ENCODE measurements at regions not wholly inside any gene's neighbourhood (a gene's known extent, or its start where the extent isn't known, plus 50 kb on each side); places are given as distances from the start of the nearest gene placed in this dataset.

GRCh38 chr1:113286156-113286555 is 104.2 kb upstream of the MAGI3 start:
- Histone ChIP-seq H3K4me3 (ENCODE audit: severe bottlenecking) (no peak overlapping the region), H3K27me3 (ENCODE audit: insufficient read depth, poor library complexity, severe bottlenecking) (no peaks in the 10 kb centered on the region), H3K27ac (ENCODE audit: poor library complexity, severe bottlenecking) (no peak overlapping the region), H3K9me3 (ENCODE audit: severe bottlenecking) (no peaks in the 10 kb centered on the region), H3K4me1 (ENCODE audit: insufficient read depth, poor library complexity, severe bottlenecking) (no peaks in the 10 kb centered on the region), H3K36me3 (ENCODE audit: low read depth) (no peaks in the 10 kb centered on the region)
- DNase-seq (ENCODE audit: low spot score) = no peak
- no peak for TF ChIP-seq CTCF (IDR thresholded peaks at IDR 0.05; ENCODE audit: poor library complexity, severe bottlenecking)
- no peak for ATAC-seq (ENCODE audit: low read depth)

GRCh38 chr1:113291777-113292602 is 98.3 kb upstream of the MAGI3 start:
- TF ChIP-seq CTCF (IDR thresholded peaks at IDR 0.05; ENCODE audit: poor library complexity, severe bottlenecking) = no peak

GRCh38 chr1:113292603-113293255 is 97.6 kb upstream of the MAGI3 start:
- no peak for DNase-seq (ENCODE audit: low spot score)
- H3K27ac ChIP-seq (ENCODE audit: poor library complexity, severe bottlenecking) = no peak overlapping the region
- ATAC-seq (ENCODE audit: low read depth) = no peak
- H3K4me3 ChIP-seq (ENCODE audit: severe bottlenecking) = no peak overlapping the region
- TF ChIP-seq CTCF (IDR thresholded peaks at IDR 0.05; ENCODE audit: poor library complexity, severe bottlenecking) = no peak
- no peaks in the 10 kb centered on the region for H3K27me3 ChIP-seq (ENCODE audit: insufficient read depth, poor library complexity, severe bottlenecking)
- H3K4me1 ChIP-seq (ENCODE audit: insufficient read depth, poor library complexity, severe bottlenecking) = no peaks in the 10 kb centered on the region
- no peaks in the 10 kb centered on the region for H3K9me3 ChIP-seq (ENCODE audit: severe bottlenecking)
- H3K36me3 ChIP-seq (ENCODE audit: low read depth) = no peaks in the 10 kb centered on the region

More at GRCh38 chr1:113291777-113292602, 98.3 kb upstream of the MAGI3 start:
- H3K36me3 ChIP-seq (ENCODE audit: low read depth) = no peaks in the 10 kb centered on the region
- no peaks in the 10 kb centered on the region for H3K4me1 ChIP-seq (ENCODE audit: insufficient read depth, poor library complexity, severe bottlenecking)
- DNase-seq (ENCODE audit: low spot score) (no peak), ATAC-seq (ENCODE audit: low read depth) (no peak)
- no peak overlapping the region for H3K27ac ChIP-seq (ENCODE audit: poor library complexity, severe bottlenecking)
- no peak overlapping the region for H3K4me3 ChIP-seq (ENCODE audit: severe bottlenecking)
- no peaks in the 10 kb centered on the region for H3K27me3 ChIP-seq (ENCODE audit: insufficient read depth, poor library complexity, severe bottlenecking)
- no peaks in the 10 kb centered on the region for H3K9me3 ChIP-seq (ENCODE audit: severe bottlenecking)

GRCh38 chr1:113293256-113293626 is 97.1 kb upstream of the MAGI3 start:
- no peak for ATAC-seq (ENCODE audit: low read depth)
- DNase-seq (ENCODE audit: low spot score) = no peak
- Histone ChIP-seq H3K36me3 (ENCODE audit: low read depth) (no peaks in the 10 kb centered on the region), H3K4me3 (ENCODE audit: severe bottlenecking) (no peak overlapping the region), H3K27ac (ENCODE audit: poor library complexity, severe bottlenecking) (no peak overlapping the region), H3K4me1 (ENCODE audit: insufficient read depth, poor library complexity, severe bottlenecking) (no peaks in the 10 kb centered on the region), H3K27me3 (ENCODE audit: insufficient read depth, poor library complexity, severe bottlenecking) (no peaks in the 10 kb centered on the region), H3K9me3 (ENCODE audit: severe bottlenecking) (no peaks in the 10 kb centered on the region)
- no peak for TF ChIP-seq CTCF (IDR thresholded peaks at IDR 0.05; ENCODE audit: poor library complexity, severe bottlenecking)

- Histone ChIP-seq H3K4me1 (ENCODE audit: insufficient read depth, poor library complexity, severe bottlenecking) (no peaks in the 10 kb centered on the region), H3K4me3 (ENCODE audit: severe bottlenecking) (no peak overlapping the region), H3K27me3 (ENCODE audit: insufficient read depth, poor library complexity, severe bottlenecking) (no peaks in the 10 kb centered on the region), H3K9me3 (ENCODE audit: severe bottlenecking) (no peaks in the 10 kb centered on the region), H3K27ac (ENCODE audit: poor library complexity, severe bottlenecking) (no peak overlapping the region), H3K36me3 (ENCODE audit: low read depth) (no peaks in the 10 kb centered on the region)
- no peak for DNase-seq (ENCODE audit: low spot score)
- TF ChIP-seq CTCF (IDR thresholded peaks at IDR 0.05; ENCODE audit: poor library complexity, severe bottlenecking) = no peak
- no peak for ATAC-seq (ENCODE audit: low read depth)
Observed at GRCh38 chr1:113297749-113298148, 92.6 kb upstream of the MAGI3 start.
